Liver (tissue), 8 donors: ENCODE measurements at regions not wholly inside any gene's neighbourhood (a gene's known extent, or its start where the extent isn't known, plus 50 kb on each side); places are given as distances from the start of the nearest gene placed in this dataset.

Experiments
- DNase-seq: peaks from one replicate; pipeline ENCODE4 v3.0.0-alpha.2; 2017; ENCODE audit warnings: low spot score
- H3K27ac ChIP-seq, 2 donors: one replicate each; pipeline ENCODE4 v1.7.0; 2013; ENCODE audit warnings: inconsistent platforms in 2 of 2, low read length in 2 of 2, control low read depth in 1 of 2, low read depth in 1 of 2, mild to moderate bottlenecking in 1 of 2
- H3K27me3 ChIP-seq, 4 donors: one replicate each; pipeline versions ENCODE4 v1.6.1 to v1.7.0; 2013; ENCODE audit warnings: low read length in 3 of 4, inconsistent platforms in 1 of 4, mild to moderate bottlenecking in 1 of 4, moderate library complexity in 1 of 4; ENCODE audit not compliant: control insufficient read depth in 4 of 4, insufficient read depth in 4 of 4
- H3K36me3 ChIP-seq, 4 donors: one replicate each; pipeline versions ENCODE4 v1.6.1 to v1.7.0; 2013; ENCODE audit warnings: low read length in 3 of 4, mild to moderate bottlenecking in 3 of 4, low read depth in 1 of 4, moderate library complexity in 1 of 4; ENCODE audit not compliant: control insufficient read depth in 4 of 4, insufficient read depth in 3 of 4
- H3K4me1 ChIP-seq, 4 donors: one replicate each; pipeline versions ENCODE4 v1.6.1 to v1.7.0; 2013; ENCODE audit warnings: low read length in 3 of 4, mild to moderate bottlenecking in 3 of 4, moderate library complexity in 1 of 4; ENCODE audit not compliant: control insufficient read depth in 4 of 4, insufficient read depth in 4 of 4
- H3K4me3 ChIP-seq, 3 donors: one replicate each; pipeline versions ENCODE4 v1.6.1 to v1.7.0; 2013; ENCODE audit warnings: low read length in 3 of 3, control low read depth in 1 of 3, low read depth in 1 of 3, mild to moderate bottlenecking in 1 of 3
- H3K9ac ChIP-seq, 2 donors: one replicate each; pipeline ENCODE4 v1.7.0; 2013; ENCODE audit warnings: low read length in 2 of 2, mild to moderate bottlenecking in 2 of 2, moderate library complexity in 2 of 2, control low read depth in 1 of 2, low read depth in 1 of 2
- H3K9me3 ChIP-seq, 4 donors: one replicate each; pipeline versions ENCODE4 v1.6.1 to v1.7.0; 2013; ENCODE audit warnings: low read length in 3 of 4; ENCODE audit not compliant: control insufficient read depth in 4 of 4
- EGR1 ChIP-seq, 2 donors: IDR thresholded peaks; 2 replicates each; pipeline ENCODE4 v1.6.1; 2016 to 2018; ENCODE audit warnings: antibody characterized with exemption in 2 of 2, low read depth in 2 of 2
- FOXA1 ChIP-seq: IDR thresholded peaks from 2 replicates; pipeline ENCODE4 v1.6.1; 2016; ENCODE audit warnings: antibody characterized with exemption
- FOXA2 ChIP-seq: IDR thresholded peaks from 2 replicates; pipeline ENCODE4 v1.6.1; 2016; ENCODE audit warnings: antibody characterized with exemption
- GABPA ChIP-seq, 2 donors: IDR thresholded peaks in 1 of 2; conservative IDR thresholded peaks in 1 of 2; 2 replicates each; pipeline ENCODE4 v1.6.1; 2016; ENCODE audit warnings: antibody characterized with exemption in 2 of 2, mild to moderate bottlenecking in 1 of 2, moderate library complexity in 1 of 2
- HNF4A ChIP-seq, 2 donors: conservative IDR thresholded peaks; 2 replicates each; pipeline ENCODE4 v1.6.1; 2016; ENCODE audit warnings: antibody characterized with exemption in 2 of 2, mild to moderate bottlenecking in 2 of 2
- HNF4G ChIP-seq: IDR thresholded peaks from 2 replicates; pipeline ENCODE4 v1.6.1; 2016; ENCODE audit warnings: antibody characterized with exemption
- JUND ChIP-seq, 2 donors: IDR thresholded peaks; 2 replicates each; pipeline ENCODE4 v1.6.1; 2016; ENCODE audit warnings: antibody characterized with exemption in 2 of 2
- NR2F2 ChIP-seq: IDR thresholded peaks from 2 replicates; pipeline ENCODE4 v1.6.1; 2016; ENCODE audit warnings: antibody characterized with exemption
- RAD21 ChIP-seq, 2 donors: IDR thresholded peaks; 2 replicates each; pipeline ENCODE4 v1.6.1; 2016; ENCODE audit warnings: antibody characterized with exemption in 2 of 2, mild to moderate bottlenecking in 2 of 2
- RXRA ChIP-seq, 2 donors: IDR thresholded peaks; 2 replicates each; pipeline ENCODE4 v1.6.1; 2017 to 2018; ENCODE audit warnings: antibody characterized with exemption in 2 of 2, mild to moderate bottlenecking in 1 of 2
- SP1 ChIP-seq: IDR thresholded peaks from 2 replicates; pipeline ENCODE4 v1.6.1; 2018; ENCODE audit warnings: antibody characterized with exemption, mild to moderate bottlenecking
- TAF1 ChIP-seq: conservative IDR thresholded peaks from 2 replicates; pipeline ENCODE4 v1.6.1; 2016; ENCODE audit warnings: antibody characterized with exemption, mild to moderate bottlenecking
- YY1 ChIP-seq: IDR thresholded peaks from 2 replicates; pipeline ENCODE4 v1.6.1; 2016; ENCODE audit warnings: antibody characterized with exemption, mild to moderate bottlenecking
- WGBS: extraction: QIAGEN DNeasy Blood & Tissue Kit; methylation state at CpG from one replicate; pipeline ENCODE4 v1.1.7; 2013; 5-methylcytosine and 5-hydroxymethylcytosine counted together
- TF ChIP-seq, protein P1 (sequence below): fragments of 150-350 bp; IDR thresholded peaks from 2 replicates; pipeline ENCODE4 v1.5.1; 2017; ENCODE audit warnings: improper control_type of control experiment, low read depth, low read length; ENCODE audit not compliant: missing input control
- TF ChIP-seq, protein P2 (sequence below): IDR thresholded peaks from 2 replicates; pipeline ENCODE4 v1.6.1; 2016; ENCODE audit warnings: antibody characterized with exemption, mild to moderate bottlenecking
- TF ChIP-seq, protein P3 (sequence below): IDR thresholded peaks from 2 replicates; pipeline ENCODE4 v1.6.1; 2016; ENCODE audit warnings: antibody characterized with exemption
- TF ChIP-seq, protein P4 (sequence below): IDR thresholded peaks from 2 replicates; pipeline ENCODE4 v1.6.1; 2016; ENCODE audit warnings: antibody characterized with exemption
- TF ChIP-seq, protein P5 (sequence below): IDR thresholded peaks from 2 replicates; pipeline ENCODE4 v1.6.1; 2016; ENCODE audit warnings: antibody characterized with exemption
- donor health status: healthy.
- donor health status: healthy.
- donor health status: healthy.
- donor health status: healthy.
- donor health status: healthy.

DNA sequence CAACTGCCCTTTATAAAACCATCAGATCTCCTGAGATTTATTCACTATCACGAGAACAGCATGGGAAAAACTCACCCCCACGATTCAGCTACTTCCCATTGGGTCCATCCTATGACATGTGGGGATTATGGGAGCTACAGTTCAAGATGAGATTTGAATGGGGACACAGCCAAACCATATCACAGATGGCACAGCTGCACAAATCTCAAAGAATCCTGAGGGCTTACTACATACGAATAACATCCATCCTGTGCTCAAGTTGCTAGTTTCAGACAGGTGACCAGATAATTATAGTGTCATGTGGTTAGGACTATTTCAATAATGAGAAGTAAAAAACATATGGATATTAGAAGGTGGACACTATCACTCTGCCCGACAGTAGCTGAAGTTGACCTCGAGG, 211.2 kb downstream of the NUAK1 start:
- no peaks in the 10 kb centered on the region for H3K36me3 ChIP-seq
- 91% methylated on average over 5 of the region's 5 CpGs for WGBS
- no peaks in the 10 kb centered on the region for H3K4me1 ChIP-seq
- H3K27ac ChIP-seq: no peak overlapping the region
- no peaks in the 10 kb centered on the region for H3K9me3 ChIP-seq
- H3K27me3 ChIP-seq: no peaks in the 10 kb centered on the region
- H3K9ac ChIP-seq: no peak overlapping the region
- H3K4me3 ChIP-seq: no peak overlapping the region
- TF ChIP-seq, protein P1, sequence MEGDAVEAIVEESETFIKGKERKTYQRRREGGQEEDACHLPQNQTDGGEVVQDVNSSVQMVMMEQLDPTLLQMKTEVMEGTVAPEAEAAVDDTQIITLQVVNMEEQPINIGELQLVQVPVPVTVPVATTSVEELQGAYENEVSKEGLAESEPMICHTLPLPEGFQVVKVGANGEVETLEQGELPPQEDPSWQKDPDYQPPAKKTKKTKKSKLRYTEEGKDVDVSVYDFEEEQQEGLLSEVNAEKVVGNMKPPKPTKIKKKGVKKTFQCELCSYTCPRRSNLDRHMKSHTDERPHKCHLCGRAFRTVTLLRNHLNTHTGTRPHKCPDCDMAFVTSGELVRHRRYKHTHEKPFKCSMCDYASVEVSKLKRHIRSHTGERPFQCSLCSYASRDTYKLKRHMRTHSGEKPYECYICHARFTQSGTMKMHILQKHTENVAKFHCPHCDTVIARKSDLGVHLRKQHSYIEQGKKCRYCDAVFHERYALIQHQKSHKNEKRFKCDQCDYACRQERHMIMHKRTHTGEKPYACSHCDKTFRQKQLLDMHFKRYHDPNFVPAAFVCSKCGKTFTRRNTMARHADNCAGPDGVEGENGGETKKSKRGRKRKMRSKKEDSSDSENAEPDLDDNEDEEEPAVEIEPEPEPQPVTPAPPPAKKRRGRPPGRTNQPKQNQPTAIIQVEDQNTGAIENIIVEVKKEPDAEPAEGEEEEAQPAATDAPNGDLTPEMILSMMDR: no peak
- TF ChIP-seq TAF1 (no peak), EGR1 (IDR thresholded peaks at IDR 0.05; ENCODE audit: low read depth in 2 of 2) (no peak), FOXA2 (no peak), SP1 (no peak), RAD21 (IDR thresholded peaks at IDR 0.05) (no peak), RXRA (IDR thresholded peaks at IDR 0.05) (no peak), HNF4G (no peak), GABPA (IDR thresholded peaks at IDR 0.05 in 1 of 2, conservative IDR thresholded peaks at IDR 0.05 in 1 of 2) (no peak), NR2F2 (no peak), HNF4A (conservative IDR thresholded peaks at IDR 0.05) (no peak), JUND (IDR thresholded peaks at IDR 0.05) (no peak), YY1 (no peak), FOXA1 (no peak)
- TF ChIP-seq, protein P2, sequence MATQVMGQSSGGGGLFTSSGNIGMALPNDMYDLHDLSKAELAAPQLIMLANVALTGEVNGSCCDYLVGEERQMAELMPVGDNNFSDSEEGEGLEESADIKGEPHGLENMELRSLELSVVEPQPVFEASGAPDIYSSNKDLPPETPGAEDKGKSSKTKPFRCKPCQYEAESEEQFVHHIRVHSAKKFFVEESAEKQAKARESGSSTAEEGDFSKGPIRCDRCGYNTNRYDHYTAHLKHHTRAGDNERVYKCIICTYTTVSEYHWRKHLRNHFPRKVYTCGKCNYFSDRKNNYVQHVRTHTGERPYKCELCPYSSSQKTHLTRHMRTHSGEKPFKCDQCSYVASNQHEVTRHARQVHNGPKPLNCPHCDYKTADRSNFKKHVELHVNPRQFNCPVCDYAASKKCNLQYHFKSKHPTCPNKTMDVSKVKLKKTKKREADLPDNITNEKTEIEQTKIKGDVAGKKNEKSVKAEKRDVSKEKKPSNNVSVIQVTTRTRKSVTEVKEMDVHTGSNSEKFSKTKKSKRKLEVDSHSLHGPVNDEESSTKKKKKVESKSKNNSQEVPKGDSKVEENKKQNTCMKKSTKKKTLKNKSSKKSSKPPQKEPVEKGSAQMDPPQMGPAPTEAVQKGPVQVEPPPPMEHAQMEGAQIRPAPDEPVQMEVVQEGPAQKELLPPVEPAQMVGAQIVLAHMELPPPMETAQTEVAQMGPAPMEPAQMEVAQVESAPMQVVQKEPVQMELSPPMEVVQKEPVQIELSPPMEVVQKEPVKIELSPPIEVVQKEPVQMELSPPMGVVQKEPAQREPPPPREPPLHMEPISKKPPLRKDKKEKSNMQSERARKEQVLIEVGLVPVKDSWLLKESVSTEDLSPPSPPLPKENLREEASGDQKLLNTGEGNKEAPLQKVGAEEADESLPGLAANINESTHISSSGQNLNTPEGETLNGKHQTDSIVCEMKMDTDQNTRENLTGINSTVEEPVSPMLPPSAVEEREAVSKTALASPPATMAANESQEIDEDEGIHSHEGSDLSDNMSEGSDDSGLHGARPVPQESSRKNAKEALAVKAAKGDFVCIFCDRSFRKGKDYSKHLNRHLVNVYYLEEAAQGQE: no peak
- TF ChIP-seq, protein P3, sequence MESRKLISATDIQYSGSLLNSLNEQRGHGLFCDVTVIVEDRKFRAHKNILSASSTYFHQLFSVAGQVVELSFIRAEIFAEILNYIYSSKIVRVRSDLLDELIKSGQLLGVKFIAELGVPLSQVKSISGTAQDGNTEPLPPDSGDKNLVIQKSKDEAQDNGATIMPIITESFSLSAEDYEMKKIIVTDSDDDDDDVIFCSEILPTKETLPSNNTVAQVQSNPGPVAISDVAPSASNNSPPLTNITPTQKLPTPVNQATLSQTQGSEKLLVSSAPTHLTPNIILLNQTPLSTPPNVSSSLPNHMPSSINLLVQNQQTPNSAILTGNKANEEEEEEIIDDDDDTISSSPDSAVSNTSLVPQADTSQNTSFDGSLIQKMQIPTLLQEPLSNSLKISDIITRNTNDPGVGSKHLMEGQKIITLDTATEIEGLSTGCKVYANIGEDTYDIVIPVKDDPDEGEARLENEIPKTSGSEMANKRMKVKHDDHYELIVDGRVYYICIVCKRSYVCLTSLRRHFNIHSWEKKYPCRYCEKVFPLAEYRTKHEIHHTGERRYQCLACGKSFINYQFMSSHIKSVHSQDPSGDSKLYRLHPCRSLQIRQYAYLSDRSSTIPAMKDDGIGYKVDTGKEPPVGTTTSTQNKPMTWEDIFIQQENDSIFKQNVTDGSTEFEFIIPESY: no peak
- TF ChIP-seq, protein P4, sequence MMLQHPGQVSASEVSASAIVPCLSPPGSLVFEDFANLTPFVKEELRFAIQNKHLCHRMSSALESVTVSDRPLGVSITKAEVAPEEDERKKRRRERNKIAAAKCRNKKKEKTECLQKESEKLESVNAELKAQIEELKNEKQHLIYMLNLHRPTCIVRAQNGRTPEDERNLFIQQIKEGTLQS: no peak
- TF ChIP-seq, protein P5, sequence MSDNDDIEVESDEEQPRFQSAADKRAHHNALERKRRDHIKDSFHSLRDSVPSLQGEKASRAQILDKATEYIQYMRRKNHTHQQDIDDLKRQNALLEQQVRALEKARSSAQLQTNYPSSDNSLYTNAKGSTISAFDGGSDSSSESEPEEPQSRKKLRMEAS: no peak
- no peak for DNase-seq

DNA sequence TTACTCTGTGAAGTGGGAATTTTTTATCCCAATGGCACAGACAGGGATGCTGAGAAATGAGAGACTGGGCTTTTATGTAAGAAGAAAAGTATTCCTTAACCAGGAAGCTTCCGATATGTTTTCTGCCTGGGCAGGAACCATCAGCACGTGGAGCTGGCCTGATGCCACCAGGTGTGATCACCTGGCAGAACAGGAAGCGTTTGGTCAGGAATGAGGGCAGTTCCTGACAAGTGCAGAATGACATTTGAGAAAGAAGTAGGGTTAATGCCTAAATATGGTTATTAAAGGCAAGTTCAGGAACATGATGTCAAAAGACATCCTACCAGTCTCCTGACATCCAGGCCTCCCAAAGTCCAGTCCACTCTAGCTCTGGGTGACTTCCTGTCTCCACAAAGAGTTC, 210.3 kb downstream of the NUAK1 start:
- Histone ChIP-seq H3K27ac (no peak overlapping the region), H3K9ac (no peak overlapping the region), H3K9me3 (no peaks in the 10 kb centered on the region), H3K27me3 (no peaks in the 10 kb centered on the region), H3K4me3 (no peak overlapping the region), H3K4me1 (no peaks in the 10 kb centered on the region), H3K36me3 (no peaks in the 10 kb centered on the region)
- WGBS: 84% methylated on average over 3 of the region's 3 CpGs
- DNase-seq: no peak
- no peak for TF ChIP-seq TAF1
- TF ChIP-seq, protein P3: no peak
- TF ChIP-seq FOXA1: no peak
- TF ChIP-seq, protein P2: no peak
